ENCODE measurements at regions not wholly inside any gene's neighbourhood (a gene's known extent, or its start where the extent isn't known, plus 50 kb on each side); places are given as distances from the start of the nearest gene placed in this dataset.

DNA sequence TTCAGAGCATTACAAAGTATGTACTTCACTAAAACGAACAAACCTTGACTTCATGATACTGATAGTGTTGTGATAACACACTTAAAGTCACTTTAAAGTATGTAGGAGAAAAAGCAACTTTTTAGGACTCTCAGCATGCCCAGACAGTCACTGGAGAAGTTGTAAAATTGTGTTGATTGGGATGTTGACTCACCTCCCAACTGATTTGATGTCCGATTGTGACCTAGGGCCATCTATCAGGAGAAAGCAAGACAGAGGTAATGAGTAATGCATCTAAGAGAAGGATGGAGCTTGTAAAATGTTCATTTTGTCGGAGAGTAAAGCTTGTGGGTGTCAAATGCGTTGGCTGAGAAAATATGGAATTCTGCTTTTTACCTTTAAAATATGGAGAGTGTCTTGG, 135.4 kb upstream of the SEMA3D start:
- TF ChIP-seq CTCF (IDR thresholded peaks at IDR 0.05 in 8 of 11, conservative IDR thresholded peaks at IDR 0.05 in 3 of 11) (no peak), POLR2AphosphoS5 (IDR thresholded peaks at IDR 0.05) (no peak)

Data from spleen (tissue), 7 donors.